OCI-LY7 (cell line): ENCODE measurements at regions not wholly inside any gene's neighbourhood (a gene's known extent, or its start where the extent isn't known, plus 50 kb on each side); places are given as distances from the start of the nearest gene placed in this dataset.

Experiments
- CTCF ChIP-seq: fragments of 200-600 bp; sonication (generic); conservative IDR thresholded peaks from 2 replicates; pipeline ENCODE4 v1.5.1; 2014; ENCODE audit warnings: mild to moderate bottlenecking, antibody characterized with exemption, low read length, moderate library complexity, mixed read lengths
- EZH2phosphoT487 ChIP-seq: fragments of 200-600 bp; sonication (generic); IDR thresholded peaks from 2 replicates; pipeline ENCODE4 v1.6.1; 2018; ENCODE audit warnings: low read depth, borderline replicate concordance, mild to moderate bottlenecking, mixed run types, antibody characterized with exemption, low read length, moderate library complexity, mixed read lengths

GRCh38 chr12:63410197-63410596 lies 258.1 kb downstream of the DPY19L2 start:
- no peak for TF ChIP-seq EZH2phosphoT487
- no peak for TF ChIP-seq CTCF
